Mesenteric fat pad (tissue), 1 donor: ENCODE measurements at regions not wholly inside any gene's neighbourhood (a gene's known extent, or its start where the extent isn't known, plus 50 kb on each side); places are given as distances from the start of the nearest gene placed in this dataset.

Experiments used
- DNase-seq: peaks from one replicate; pipeline ENCODE4 v3.0.0-alpha.2; 2020; ENCODE audit warnings: low spot score
- donor health status: DM: yes; HTN: yes; CAD: no.

- no peak for DNase-seq
Observed at GRCh38 chr2:176669398-176670174, 400.3 kb downstream of the MTX2 start.

GRCh38 chr2:176675271-176675949, 406.2 kb downstream of the MTX2 start:
- DNase-seq: no peak

GRCh38 chr2:176677746-176678265, 408.6 kb downstream of the MTX2 start:
- no peak for DNase-seq

- DNase-seq: no peak
Observed at GRCh38 chr2:176678571-176678970, 409.3 kb downstream of the MTX2 start.

GRCh38 chr2:176679061-176679669, 409.9 kb downstream of the MTX2 start:
- no peak for DNase-seq

DNA sequence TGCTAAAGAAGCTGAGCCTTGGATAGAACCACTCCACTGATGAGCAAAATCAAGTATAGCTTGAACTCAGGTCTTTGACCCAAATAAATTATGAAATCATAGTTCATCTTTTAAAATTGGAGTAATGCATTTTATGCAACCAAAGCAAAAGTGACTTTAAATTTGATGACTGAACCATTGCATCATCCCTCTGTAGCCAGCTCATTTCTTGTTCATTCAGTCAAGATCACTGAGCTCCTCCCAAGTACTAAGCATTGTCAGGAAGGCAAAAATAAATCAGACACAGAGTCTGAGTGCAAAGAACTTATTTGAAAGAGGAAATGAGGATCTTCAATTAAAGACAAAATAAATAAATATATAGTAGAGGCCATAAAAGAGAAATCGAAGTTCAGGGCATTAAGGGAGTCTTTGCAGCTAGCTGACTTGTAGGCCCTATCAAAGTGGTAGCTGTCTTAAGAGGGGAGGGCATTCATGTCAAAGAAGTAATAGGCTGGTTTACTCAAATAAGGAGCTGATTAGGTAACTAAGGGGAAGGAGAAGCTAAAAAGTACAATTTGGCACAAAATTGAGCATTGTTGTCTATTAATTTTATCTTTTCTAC, 411.8 kb downstream of the MTX2 start:
- no peak for DNase-seq

DNA sequence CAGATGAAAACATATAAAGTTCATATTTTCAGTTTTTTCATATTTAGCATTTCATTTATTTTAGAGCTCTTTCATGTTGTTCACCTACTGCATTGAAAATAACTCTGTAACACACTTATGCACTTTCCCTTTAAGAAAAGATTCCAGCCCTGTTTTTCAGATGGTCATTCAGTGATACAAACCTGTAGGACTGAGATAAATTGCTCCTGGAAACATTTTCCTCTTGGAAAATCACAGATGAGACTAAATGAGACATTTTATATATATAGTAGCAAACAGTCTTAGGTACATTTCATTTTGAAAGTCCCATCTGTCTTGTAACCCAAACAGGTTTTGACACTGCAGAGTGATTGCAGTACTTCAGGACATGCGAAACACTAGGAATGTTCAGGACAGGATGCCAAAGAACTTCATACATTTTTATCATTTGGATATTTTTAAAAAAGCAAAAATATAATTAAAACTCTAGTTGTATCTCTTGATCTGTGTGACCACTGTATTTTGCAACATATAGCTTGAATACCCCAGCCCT, 412.4 kb downstream of the MTX2 start:
- no peak for DNase-seq

DNA sequence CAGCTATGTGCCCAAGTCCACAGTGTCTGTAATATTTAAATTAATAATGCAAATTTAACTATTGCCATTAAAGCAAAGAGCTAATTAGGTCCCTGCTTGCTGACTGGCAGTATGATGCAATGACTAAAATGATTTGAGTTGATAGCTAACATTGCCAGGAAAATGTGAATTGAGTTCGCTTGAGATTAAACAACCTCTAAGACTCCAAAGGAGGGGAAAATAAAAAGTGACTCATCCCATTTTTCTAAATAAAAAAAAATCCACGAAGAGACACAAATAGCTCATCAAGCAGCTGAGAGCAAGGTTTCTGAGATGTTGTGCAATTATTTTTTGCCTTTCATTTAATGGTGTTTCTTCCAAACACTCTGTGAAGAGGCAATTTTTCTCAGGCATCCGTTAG, 413.0 kb downstream of the MTX2 start:
- no peak for DNase-seq

DNA sequence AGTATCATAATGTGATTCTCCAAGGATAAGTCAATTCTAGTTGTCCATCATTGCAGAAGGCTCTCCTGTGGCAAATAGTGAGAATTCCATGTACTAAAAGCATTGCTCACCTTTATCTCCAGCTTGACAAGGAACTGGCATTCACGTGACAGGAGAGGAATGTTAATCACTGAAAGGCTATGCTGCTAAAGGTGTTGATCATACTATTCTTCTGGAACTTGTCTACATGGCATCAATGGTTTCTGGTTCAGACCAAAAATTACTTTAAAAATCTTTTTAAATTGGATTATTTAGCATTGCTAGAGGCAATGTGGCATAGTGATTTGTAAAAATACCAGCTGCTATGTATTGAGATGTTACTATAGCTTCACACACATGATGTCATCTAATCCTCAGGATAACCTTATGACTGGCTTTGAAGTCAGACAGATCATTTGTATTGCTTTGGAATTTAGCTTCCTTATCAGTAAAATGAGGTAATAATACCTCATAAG, 414.4 kb downstream of the MTX2 start:
- DNase-seq: no peak

DNA sequence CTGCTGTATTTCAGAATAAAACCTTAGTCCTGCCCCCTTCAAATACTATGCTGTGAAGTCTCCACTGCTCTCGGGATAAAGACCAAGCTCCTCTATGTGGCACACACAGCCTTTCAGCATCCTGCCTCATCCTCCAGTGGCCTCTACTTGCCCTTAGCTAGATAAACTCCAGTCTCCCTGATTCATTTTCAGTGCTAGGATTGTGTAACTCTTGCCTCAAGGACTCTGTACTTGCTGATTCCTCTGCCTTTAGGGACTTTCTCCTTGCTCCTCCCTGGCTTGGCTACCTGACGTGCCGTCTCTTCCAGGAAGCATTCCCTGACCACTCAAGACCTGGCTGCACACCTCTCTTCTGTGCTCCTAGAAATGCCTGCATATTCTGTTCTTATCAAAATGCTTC, 416.7 kb downstream of the MTX2 start:
- DNase-seq: no peak

DNA sequence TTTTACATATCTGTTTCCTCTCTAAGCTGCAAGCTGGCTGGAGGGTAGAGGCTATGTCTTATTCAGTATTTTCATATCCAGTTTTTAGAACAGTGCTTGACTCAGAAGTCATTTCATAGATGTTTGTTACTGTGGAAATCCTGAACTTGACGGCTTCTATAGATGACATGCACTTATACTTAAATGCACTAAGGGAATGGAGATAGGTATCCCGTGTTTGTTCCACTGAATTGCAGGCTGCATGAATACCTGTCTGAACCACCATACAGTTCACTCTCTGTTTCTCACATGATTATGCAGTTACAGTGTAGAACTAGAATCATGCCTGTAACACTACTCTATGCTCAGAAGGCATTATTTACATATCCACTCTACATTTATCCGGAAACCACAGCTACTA, 417.1 kb downstream of the MTX2 start:
- DNase-seq: no peak

DNA sequence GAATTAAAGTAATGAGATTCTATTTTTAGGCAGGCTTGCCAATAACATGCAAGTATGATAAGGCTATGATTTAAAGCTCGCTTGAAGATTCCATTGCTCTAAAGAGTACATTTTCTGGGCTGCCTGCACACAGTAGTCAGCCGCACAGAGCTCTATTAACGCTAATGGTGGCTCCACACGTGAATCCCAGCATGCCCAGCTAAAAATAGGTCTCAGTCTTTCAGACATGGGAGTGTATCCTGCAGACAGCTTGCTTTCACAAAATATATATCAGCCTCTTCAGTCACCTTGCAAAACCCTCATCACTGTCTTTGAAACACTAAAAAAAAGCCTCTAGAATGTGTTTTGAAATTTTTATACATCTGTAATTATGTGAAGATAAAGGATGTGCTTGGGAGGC, 418.1 kb downstream of the MTX2 start:
- no peak for DNase-seq

DNA sequence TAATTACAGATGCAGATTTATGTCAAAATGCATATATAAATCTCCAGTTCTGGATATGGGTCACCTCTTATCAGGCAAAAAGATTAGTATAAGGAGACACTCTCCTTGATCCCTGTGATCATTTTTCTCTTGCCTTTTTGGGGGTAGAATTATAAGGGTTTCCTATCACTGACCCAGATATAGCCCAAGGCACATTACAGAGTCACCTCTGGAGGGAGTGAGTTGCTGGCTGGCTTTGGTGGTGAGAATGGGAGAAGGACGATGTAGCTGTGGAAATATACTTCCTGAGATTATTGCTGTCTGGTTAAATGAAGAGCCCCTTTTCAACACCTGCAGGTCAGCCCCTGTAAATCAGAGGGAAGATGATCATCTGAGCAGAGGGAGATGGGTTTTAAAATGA, 418.7 kb downstream of the MTX2 start:
- no peak for DNase-seq

- no peak for DNase-seq
Observed at GRCh38 chr2:176689711-176690110, 420.5 kb downstream of the MTX2 start.

- DNase-seq: no peak
Observed at GRCh38 chr2:176691471-176691870, 422.2 kb downstream of the MTX2 start.

DNA sequence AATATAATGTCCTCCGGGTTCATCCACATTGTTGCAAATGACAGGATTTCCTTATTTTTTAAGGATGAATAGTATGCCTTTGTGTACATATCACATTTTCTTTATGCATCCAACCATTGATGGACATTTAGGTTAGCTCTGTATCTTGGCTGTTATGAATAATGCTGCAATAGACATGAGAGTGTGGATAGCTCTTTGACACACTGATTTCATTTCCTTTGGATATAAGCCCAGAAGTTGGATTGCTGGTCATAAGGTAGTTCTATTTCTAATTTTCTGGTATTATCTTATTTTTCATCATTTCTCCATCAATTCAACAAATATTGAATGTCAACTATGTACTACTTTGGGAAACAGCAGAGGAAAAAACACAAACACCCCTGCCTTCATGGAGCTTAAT, 423.3 kb downstream of the MTX2 start:
- DNase-seq: no peak

- DNase-seq: no peak
Observed at GRCh38 chr2:176699098-176699497, 429.9 kb downstream of the MTX2 start.

- no peak for DNase-seq
Observed at GRCh38 chr2:176699644-176700043, 430.4 kb downstream of the MTX2 start.

DNA sequence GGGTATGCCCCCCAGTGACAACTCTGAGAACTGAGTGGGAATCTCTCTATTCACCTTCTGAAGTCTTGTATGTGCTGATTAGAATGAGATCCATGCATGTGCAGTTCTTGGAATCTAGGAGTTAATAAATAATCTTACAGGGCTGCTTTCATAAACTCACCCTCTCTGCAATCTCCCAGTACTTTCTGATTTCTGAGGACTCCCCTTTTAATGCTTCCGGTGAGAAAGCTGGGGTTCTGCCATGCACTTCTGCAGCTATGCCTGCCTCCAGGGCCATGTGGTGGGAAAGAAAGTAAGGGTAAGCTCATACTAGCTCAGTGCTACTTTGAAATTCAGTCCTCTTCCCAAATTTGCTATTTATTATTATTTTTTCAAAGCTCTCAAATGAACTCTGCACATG, 432.9 kb downstream of the MTX2 start:
- no peak for DNase-seq

DNA sequence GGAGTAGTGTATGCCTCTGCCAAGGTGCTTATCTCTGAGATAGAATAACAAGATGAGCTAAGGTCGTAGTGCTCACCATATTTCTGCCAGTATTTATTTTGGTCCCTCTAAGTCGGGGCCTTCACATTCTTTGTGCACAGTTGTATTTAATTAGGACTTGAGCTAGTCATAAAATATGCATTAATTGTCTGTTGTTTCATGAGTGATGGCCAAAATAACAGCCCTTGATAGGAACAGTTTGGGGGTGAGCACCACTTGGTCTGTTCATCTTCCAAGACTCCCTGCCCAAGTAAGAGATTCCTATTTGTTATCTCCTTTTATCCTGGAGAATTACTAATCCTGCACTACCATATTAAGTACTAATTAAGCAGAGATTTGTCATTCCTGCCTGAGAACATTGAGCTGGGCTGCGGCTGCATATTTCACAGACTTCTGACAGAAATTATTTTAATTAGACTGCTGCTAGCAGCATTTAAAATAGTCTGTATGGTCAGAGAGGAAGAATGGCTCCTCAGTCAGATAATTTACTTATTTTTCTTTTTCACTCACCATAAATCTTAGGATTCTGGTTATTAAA, 435.1 kb downstream of the MTX2 start:
- DNase-seq: no peak
